HUES6 (cell line): ENCODE measurements at regions not wholly inside any gene's neighbourhood (a gene's known extent, or its start where the extent isn't known, plus 50 kb on each side); places are given as distances from the start of the nearest gene placed in this dataset.

ENCODE experiments used
- H3K27ac ChIP-seq: 2 replicates; pipeline ENCODE4 v1.7.0; 2013; ENCODE audit warnings: low read depth, mild to moderate bottlenecking, low read length, inconsistent platforms
- H3K27me3 ChIP-seq: 2 replicates; pipeline ENCODE4 v1.6.1; 2013; ENCODE audit warnings: low read length; ENCODE audit not compliant: control insufficient read depth, insufficient read depth
- H3K36me3 ChIP-seq: 2 replicates; pipeline ENCODE4 v1.6.1; 2013; ENCODE audit warnings: low read length; ENCODE audit not compliant: control insufficient read depth, insufficient read depth
- H3K4me1 ChIP-seq: 2 replicates; pipeline ENCODE4 v1.6.1; 2013; ENCODE audit warnings: low read length; ENCODE audit not compliant: control insufficient read depth, insufficient read depth
- H3K4me3 ChIP-seq: 2 replicates; pipeline ENCODE4 v1.5.1; 2013; ENCODE audit warnings: low read depth, low read length
- H3K9ac ChIP-seq: one replicate; pipeline ENCODE4 v1.6.1; 2013; ENCODE audit warnings: mild to moderate bottlenecking, low read length
- H3K9me3 ChIP-seq: 2 replicates; pipeline ENCODE4 v1.6.1; 2013; ENCODE audit warnings: low read depth, low read length; ENCODE audit not compliant: control insufficient read depth, insufficient read depth

DNA sequence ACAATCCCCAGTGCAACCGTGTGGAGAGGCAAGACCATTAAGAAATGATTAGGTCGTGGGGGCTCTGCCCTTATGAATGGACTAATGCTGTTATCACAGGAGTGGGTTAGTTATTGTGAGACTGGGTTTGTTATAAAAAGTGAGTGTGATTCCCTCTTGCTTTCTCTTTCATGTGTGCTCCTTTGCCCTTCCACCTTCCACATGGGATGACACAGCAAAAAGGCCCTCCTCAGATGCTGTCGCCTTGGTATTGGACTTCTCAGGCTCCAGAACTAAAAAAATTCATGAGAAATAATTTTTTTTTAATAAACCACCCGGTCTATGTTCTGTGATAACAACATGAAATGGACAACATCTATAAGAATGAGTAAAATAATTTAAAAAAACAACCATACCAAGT, 136.1 kb upstream of the PCBD1 start:
- H3K4me1 ChIP-seq = no peaks in the 10 kb centered on the region
- no peak overlapping the region for H3K4me3 ChIP-seq
- no peak overlapping the region for H3K27ac ChIP-seq
- H3K27me3 ChIP-seq = no peaks in the 10 kb centered on the region
- no peaks in the 10 kb centered on the region for H3K36me3 ChIP-seq
- no peaks in the 10 kb centered on the region for H3K9me3 ChIP-seq
- H3K9ac ChIP-seq = no peak overlapping the region

DNA sequence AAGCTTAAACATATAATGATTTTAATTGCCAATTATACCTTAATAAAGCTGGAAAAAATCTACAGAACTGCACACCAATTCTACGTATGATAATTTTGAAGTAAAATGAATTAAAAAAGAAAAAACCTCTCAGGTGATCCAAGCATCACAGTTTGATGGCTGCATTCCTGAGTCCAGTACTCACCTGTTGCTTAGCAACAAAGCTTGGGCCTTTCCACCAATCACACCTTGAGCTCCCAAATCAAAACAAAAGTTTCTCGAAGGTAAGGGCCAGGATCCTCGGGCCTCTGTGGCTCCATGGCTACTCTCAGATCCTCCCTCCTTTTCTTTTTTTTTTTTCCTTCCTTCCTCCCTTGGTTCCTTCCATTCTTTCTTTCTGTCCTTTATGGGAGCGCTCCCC, 137.2 kb upstream of the PCBD1 start:
- no peaks in the 10 kb centered on the region for H3K36me3 ChIP-seq
- H3K4me3 ChIP-seq = no peak overlapping the region
- no peaks in the 10 kb centered on the region for H3K9me3 ChIP-seq

DNA sequence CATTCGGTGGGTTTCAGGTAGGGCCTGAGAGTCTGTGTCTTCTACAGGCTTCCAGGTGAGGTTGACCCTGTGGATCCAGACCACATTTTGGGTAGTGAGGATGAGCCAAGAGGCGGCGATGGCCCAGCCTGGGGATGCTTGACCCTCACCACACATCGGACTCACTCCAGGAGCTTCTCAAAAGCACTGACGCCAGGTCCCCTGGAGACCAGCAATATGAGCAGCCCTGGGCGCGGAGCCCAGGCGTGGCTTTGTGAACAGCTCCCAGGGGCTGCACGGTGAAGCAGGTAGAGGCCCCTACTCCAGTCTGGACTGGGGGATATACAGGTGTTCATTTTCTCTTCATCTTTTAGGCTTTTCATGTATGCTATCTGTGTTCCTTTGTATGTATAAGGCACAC, 139.7 kb upstream of the PCBD1 start:
- H3K36me3 ChIP-seq = no peaks in the 10 kb centered on the region
- no peaks in the 10 kb centered on the region for H3K27me3 ChIP-seq
- no peaks in the 10 kb centered on the region for H3K9me3 ChIP-seq
- H3K4me3 ChIP-seq = no peak overlapping the region
- H3K27ac ChIP-seq = no peak overlapping the region
- no peaks in the 10 kb centered on the region for H3K4me1 ChIP-seq
- H3K9ac ChIP-seq = no peak overlapping the region

More for the DNA sequence above, 137.2 kb upstream of the PCBD1 start:
- H3K27ac ChIP-seq = no peak overlapping the region
- no peak overlapping the region for H3K9ac ChIP-seq
- no peaks in the 10 kb centered on the region for H3K4me1 ChIP-seq
- no peaks in the 10 kb centered on the region for H3K27me3 ChIP-seq

DNA sequence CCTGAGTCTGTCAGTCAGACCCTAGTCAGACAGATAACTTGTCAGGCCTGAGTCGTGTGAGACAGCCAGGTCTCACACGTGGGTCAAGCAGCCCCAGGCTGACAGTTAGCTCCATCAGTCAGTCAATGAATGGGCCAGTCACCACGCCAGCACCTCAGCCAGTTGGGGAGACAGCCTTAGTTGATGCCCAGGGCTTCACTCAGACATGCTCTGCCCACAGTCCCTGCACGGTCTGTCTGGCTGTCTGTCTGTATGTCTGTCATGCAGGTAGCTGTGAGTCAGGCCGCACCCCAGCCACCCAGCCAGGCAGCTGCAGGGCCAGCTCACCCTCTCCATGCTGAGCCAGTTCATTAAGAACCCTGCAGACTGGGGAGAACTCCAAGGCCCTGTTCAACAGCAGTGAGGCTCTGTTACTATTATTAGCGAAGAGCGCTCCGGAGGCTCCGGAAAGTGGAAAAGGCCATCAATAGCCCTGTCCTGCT, 141.1 kb upstream of the PCBD1 start:
- no peaks in the 10 kb centered on the region for H3K36me3 ChIP-seq
- no peaks in the 10 kb centered on the region for H3K9me3 ChIP-seq
- H3K27me3 ChIP-seq = no peaks in the 10 kb centered on the region
- no peaks in the 10 kb centered on the region for H3K4me1 ChIP-seq
- H3K4me3 ChIP-seq = no peak overlapping the region
- H3K9ac ChIP-seq = no peak overlapping the region
- H3K27ac ChIP-seq = no peak overlapping the region

DNA sequence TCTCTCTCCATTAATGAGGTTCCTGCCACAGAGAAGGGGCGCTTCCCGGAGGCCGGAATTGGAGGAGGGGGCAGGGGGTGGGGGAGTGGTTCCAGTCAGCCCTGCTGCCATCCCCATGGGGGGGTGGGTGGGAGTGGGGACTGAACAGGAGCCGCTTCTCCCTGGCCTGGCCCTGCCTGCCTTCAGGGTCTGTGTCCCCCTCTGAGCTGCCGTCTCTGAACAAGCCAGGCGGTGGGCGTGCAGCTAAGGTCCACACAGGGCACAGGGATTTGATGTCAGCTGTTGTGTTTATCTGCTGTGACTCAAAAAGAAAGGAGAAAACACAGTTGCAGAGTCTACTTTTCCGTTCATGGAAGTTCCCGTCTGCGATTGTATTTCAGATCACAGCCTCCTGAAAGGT, 141.5 kb upstream of the PCBD1 start:
- H3K27me3 ChIP-seq = no peaks in the 10 kb centered on the region
- H3K4me3 ChIP-seq = no peak overlapping the region
- H3K9me3 ChIP-seq = no peaks in the 10 kb centered on the region
- no peak overlapping the region for H3K9ac ChIP-seq
- H3K36me3 ChIP-seq = no peaks in the 10 kb centered on the region
- no peak overlapping the region for H3K27ac ChIP-seq
- H3K4me1 ChIP-seq = no peaks in the 10 kb centered on the region

DNA sequence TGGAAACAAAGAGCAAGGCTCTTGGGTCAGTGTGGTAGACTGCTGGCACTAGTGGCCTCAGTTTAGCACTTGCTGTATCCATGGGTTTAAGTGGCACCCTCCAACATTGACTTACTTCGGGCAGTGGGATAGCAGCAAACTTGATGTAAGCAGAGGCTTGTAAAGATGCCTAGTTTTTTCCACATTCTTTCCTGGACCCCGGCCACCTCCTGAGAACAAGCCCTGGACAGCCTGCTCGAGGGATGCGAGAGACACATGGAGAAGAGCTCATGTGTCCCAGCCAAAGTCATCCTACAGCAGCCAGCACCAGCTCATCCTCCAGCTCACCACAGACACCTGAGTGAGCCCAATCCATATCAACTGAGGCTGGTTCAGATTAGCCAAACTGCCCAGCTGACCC, 142.7 kb upstream of the PCBD1 start:
- Histone ChIP-seq H3K4me1 (no peaks in the 10 kb centered on the region), H3K27me3 (no peaks in the 10 kb centered on the region), H3K4me3 (no peak overlapping the region), H3K9ac (no peak overlapping the region), H3K9me3 (no peaks in the 10 kb centered on the region), H3K27ac (no peak overlapping the region), H3K36me3 (no peaks in the 10 kb centered on the region)

DNA sequence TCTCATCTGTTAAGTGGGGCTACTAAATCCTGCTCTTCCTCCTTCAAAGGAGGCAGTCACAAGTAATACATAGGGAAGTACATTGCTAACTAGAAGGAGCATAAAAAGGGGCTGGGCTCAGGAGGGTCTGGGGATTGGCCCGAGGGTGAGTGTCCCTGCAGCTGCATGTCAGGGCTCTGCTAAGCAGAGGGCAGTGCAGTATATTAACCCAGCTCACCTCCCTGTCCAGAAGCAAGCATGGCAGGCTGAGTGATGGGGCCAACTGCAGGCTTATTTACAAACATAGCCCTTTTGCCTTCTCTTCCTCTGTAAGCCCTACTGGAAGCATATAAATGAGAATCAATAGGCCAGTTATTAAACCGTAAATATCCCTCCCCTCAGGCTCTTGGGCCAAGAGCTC, 143.2 kb upstream of the PCBD1 start:
- Histone ChIP-seq H3K9me3 (no peaks in the 10 kb centered on the region), H3K9ac (no peak overlapping the region), H3K36me3 (no peaks in the 10 kb centered on the region), H3K27me3 (no peaks in the 10 kb centered on the region), H3K27ac (no peak overlapping the region), H3K4me3 (no peak overlapping the region), H3K4me1 (no peaks in the 10 kb centered on the region)

DNA sequence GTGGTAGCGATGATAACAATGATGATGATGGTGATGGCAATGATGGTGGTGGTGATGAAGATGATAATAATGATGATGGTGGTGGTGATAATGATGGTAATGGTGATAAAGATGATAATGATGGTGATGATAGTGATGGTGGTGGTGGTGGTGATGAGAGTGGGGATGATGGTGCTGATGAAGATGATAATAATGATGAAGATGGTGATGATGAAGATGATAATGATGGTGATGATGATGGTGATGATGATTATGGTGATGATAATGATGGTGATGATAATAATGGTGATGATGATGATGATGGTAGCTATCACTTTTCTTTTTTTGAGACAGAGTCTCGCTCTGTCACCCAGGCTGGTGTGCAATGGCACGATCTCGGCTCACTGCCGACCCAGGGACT, 144.5 kb upstream of the PCBD1 start:
- Histone ChIP-seq H3K4me3 (no peak overlapping the region), H3K27ac (no peak overlapping the region), H3K36me3 (no peaks in the 10 kb centered on the region), H3K9me3 (no peaks in the 10 kb centered on the region), H3K27me3 (no peaks in the 10 kb centered on the region), H3K9ac (no peak overlapping the region), H3K4me1 (no peaks in the 10 kb centered on the region)

DNA sequence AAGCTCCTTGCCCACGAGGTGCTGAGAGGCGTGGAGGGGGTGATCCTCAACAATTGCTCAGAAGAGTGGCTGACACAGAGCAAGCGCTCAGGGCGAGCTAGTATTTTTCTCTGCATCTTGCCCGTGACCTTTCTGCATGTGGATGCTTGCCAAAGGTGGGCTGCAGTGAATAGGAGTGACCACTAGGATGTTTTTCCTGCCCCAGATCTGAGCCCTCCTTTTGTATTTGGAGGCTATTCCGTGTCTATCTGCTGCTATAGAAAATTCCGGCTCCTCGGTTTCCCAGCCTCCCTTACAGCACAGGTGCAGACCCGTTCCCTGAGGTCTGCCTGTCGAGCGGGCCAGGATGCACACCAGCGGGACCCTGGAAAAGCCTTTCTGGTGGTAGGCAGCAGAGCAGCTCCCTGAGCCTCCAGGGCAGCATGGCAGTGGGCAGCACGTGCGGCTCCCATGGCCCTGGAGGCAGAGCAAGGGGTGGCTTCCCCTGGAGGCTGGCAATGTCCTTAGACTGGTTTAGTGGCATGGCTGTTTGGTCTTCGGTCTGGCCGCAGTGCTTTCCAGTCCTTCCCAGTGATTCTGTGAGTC, 145.1 kb upstream of the PCBD1 start:
- Histone ChIP-seq H3K27ac (no peak overlapping the region), H3K4me3 (no peak overlapping the region), H3K27me3 (no peaks in the 10 kb centered on the region), H3K9me3 (no peaks in the 10 kb centered on the region), H3K36me3 (no peaks in the 10 kb centered on the region), H3K9ac (no peak overlapping the region), H3K4me1 (no peaks in the 10 kb centered on the region)

DNA sequence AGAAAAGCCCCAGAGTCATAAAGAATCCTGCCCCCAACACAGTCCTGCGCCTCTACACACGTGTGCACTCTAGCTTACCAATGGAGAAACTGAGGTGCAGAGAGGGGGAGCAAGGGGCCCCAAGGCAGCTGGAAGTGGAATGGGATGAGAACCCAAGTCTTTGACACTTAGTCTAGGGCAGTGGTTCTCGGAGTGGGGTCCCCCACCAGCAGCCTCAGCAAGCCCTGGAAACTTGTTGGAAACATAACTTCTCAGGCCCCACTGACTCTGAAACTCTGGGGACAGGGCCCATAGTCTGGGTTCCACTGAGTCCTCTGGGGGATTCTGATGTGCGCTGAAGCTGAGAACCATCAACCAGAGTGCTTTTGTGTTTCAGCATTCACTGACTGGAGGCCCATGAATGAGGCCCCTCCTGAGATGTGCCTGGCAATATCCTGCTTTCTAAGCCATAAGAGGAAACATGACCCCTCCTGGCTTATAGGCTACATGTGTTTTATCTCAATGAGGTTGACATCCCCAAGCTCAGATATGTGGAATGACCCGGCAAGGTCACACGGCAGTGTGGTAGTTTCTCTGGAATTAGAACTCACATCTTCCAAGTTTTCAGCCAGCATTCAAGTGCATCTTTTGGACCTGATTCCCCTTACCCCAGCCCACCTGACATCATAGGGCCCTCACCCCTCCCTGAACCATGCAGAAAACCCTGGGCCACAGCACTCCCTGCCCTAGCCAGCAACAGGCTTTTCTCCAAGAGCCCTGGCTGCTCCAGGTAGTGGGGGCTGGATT, 147.3 kb upstream of the PCBD1 start:
- no peaks in the 10 kb centered on the region for H3K9me3 ChIP-seq
- no peaks in the 10 kb centered on the region for H3K36me3 ChIP-seq
- H3K4me1 ChIP-seq = no peaks in the 10 kb centered on the region
- H3K4me3 ChIP-seq = no peak overlapping the region
- no peak overlapping the region for H3K27ac ChIP-seq
- no peaks in the 10 kb centered on the region for H3K27me3 ChIP-seq
- H3K9ac ChIP-seq = no peak overlapping the region

DNA sequence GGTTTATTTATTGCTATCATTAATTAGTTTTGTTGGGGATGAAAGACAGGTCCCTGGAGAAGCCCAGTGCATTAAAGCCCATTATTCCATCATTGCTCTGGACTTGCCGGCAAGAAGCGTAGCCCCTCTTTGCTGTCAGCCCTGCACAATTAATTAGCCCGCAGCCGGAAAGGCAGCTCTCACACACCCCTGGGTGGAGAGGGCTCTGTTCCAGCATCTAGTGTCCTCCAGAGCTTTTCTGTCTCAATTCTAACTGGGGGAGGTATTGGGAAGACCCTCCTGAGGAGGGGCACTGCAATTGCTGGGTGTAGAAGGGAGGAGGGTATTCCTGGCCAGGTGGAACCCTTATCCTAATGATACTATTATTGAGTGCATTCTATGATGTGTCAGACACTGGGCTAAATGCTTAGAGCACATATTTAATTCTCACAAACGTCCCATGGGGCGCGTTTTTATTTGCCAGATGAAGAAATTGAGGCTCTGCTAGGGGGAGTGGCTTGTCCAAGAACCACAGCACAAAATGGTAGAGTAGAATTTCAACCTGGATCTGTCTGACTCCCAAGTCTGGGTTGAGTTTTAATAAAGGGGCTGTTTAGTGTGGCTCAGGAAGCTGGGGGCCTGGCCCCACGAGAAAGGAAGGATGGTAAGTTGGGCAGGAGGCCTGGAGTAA, 148.1 kb upstream of the PCBD1 start:
- H3K9ac ChIP-seq = no peak overlapping the region
- no peaks in the 10 kb centered on the region for H3K9me3 ChIP-seq
- H3K27ac ChIP-seq = no peak overlapping the region
- H3K4me1 ChIP-seq = peaks cover 6% of the 10 kb centered on the region; the same call in 1 of the 2 replicates
- H3K36me3 ChIP-seq = no peaks in the 10 kb centered on the region
- no peaks in the 10 kb centered on the region for H3K27me3 ChIP-seq
- no peak overlapping the region for H3K4me3 ChIP-seq
